Liver (tissue), 8 donors: ENCODE measurements at regions not wholly inside any gene's neighbourhood (a gene's known extent, or its start where the extent isn't known, plus 50 kb on each side); places are given as distances from the start of the nearest gene placed in this dataset.

Source experiments
- DNase-seq: peaks from one replicate; pipeline ENCODE4 v3.0.0-alpha.2; 2017; ENCODE audit warnings: low spot score
- H3K27ac ChIP-seq, 2 donors: one replicate each; pipeline ENCODE4 v1.7.0; 2013; ENCODE audit warnings: inconsistent platforms in 2 of 2, low read length in 2 of 2, control low read depth in 1 of 2, low read depth in 1 of 2, mild to moderate bottlenecking in 1 of 2
- H3K27me3 ChIP-seq, 4 donors: one replicate each; pipeline versions ENCODE4 v1.6.1 to v1.7.0; 2013; ENCODE audit warnings: low read length in 3 of 4, inconsistent platforms in 1 of 4, mild to moderate bottlenecking in 1 of 4, moderate library complexity in 1 of 4; ENCODE audit not compliant: control insufficient read depth in 4 of 4, insufficient read depth in 4 of 4
- H3K36me3 ChIP-seq, 4 donors: one replicate each; pipeline versions ENCODE4 v1.6.1 to v1.7.0; 2013; ENCODE audit warnings: low read length in 3 of 4, mild to moderate bottlenecking in 3 of 4, low read depth in 1 of 4, moderate library complexity in 1 of 4; ENCODE audit not compliant: control insufficient read depth in 4 of 4, insufficient read depth in 3 of 4
- H3K4me1 ChIP-seq, 4 donors: one replicate each; pipeline versions ENCODE4 v1.6.1 to v1.7.0; 2013; ENCODE audit warnings: low read length in 3 of 4, mild to moderate bottlenecking in 3 of 4, moderate library complexity in 1 of 4; ENCODE audit not compliant: control insufficient read depth in 4 of 4, insufficient read depth in 4 of 4
- H3K4me3 ChIP-seq, 3 donors: one replicate each; pipeline versions ENCODE4 v1.6.1 to v1.7.0; 2013; ENCODE audit warnings: low read length in 3 of 3, control low read depth in 1 of 3, low read depth in 1 of 3, mild to moderate bottlenecking in 1 of 3
- H3K9ac ChIP-seq, 2 donors: one replicate each; pipeline ENCODE4 v1.7.0; 2013; ENCODE audit warnings: low read length in 2 of 2, mild to moderate bottlenecking in 2 of 2, moderate library complexity in 2 of 2, control low read depth in 1 of 2, low read depth in 1 of 2
- H3K9me3 ChIP-seq, 4 donors: one replicate each; pipeline versions ENCODE4 v1.6.1 to v1.7.0; 2013; ENCODE audit warnings: low read length in 3 of 4; ENCODE audit not compliant: control insufficient read depth in 4 of 4
- EGR1 ChIP-seq, 2 donors: IDR thresholded peaks; 2 replicates each; pipeline ENCODE4 v1.6.1; 2016 to 2018; ENCODE audit warnings: antibody characterized with exemption in 2 of 2, low read depth in 2 of 2
- FOXA1 ChIP-seq: IDR thresholded peaks from 2 replicates; pipeline ENCODE4 v1.6.1; 2016; ENCODE audit warnings: antibody characterized with exemption
- FOXA2 ChIP-seq: IDR thresholded peaks from 2 replicates; pipeline ENCODE4 v1.6.1; 2016; ENCODE audit warnings: antibody characterized with exemption
- GABPA ChIP-seq, 2 donors: IDR thresholded peaks in 1 of 2; conservative IDR thresholded peaks in 1 of 2; 2 replicates each; pipeline ENCODE4 v1.6.1; 2016; ENCODE audit warnings: antibody characterized with exemption in 2 of 2, mild to moderate bottlenecking in 1 of 2, moderate library complexity in 1 of 2
- HNF4A ChIP-seq, 2 donors: conservative IDR thresholded peaks; 2 replicates each; pipeline ENCODE4 v1.6.1; 2016; ENCODE audit warnings: antibody characterized with exemption in 2 of 2, mild to moderate bottlenecking in 2 of 2
- HNF4G ChIP-seq: IDR thresholded peaks from 2 replicates; pipeline ENCODE4 v1.6.1; 2016; ENCODE audit warnings: antibody characterized with exemption
- JUND ChIP-seq, 2 donors: IDR thresholded peaks; 2 replicates each; pipeline ENCODE4 v1.6.1; 2016; ENCODE audit warnings: antibody characterized with exemption in 2 of 2
- NR2F2 ChIP-seq: IDR thresholded peaks from 2 replicates; pipeline ENCODE4 v1.6.1; 2016; ENCODE audit warnings: antibody characterized with exemption
- RAD21 ChIP-seq, 2 donors: IDR thresholded peaks; 2 replicates each; pipeline ENCODE4 v1.6.1; 2016; ENCODE audit warnings: antibody characterized with exemption in 2 of 2, mild to moderate bottlenecking in 2 of 2
- RXRA ChIP-seq, 2 donors: IDR thresholded peaks; 2 replicates each; pipeline ENCODE4 v1.6.1; 2017 to 2018; ENCODE audit warnings: antibody characterized with exemption in 2 of 2, mild to moderate bottlenecking in 1 of 2
- SP1 ChIP-seq: IDR thresholded peaks from 2 replicates; pipeline ENCODE4 v1.6.1; 2018; ENCODE audit warnings: antibody characterized with exemption, mild to moderate bottlenecking
- TAF1 ChIP-seq: conservative IDR thresholded peaks from 2 replicates; pipeline ENCODE4 v1.6.1; 2016; ENCODE audit warnings: antibody characterized with exemption, mild to moderate bottlenecking
- YY1 ChIP-seq: IDR thresholded peaks from 2 replicates; pipeline ENCODE4 v1.6.1; 2016; ENCODE audit warnings: antibody characterized with exemption, mild to moderate bottlenecking
- WGBS: extraction: QIAGEN DNeasy Blood & Tissue Kit; methylation state at CpG from one replicate; pipeline ENCODE4 v1.1.7; 2013; 5-methylcytosine and 5-hydroxymethylcytosine counted together
- TF ChIP-seq, protein P1 (sequence below): IDR thresholded peaks from 2 replicates; pipeline ENCODE4 v1.6.1; 2016; ENCODE audit warnings: antibody characterized with exemption
- TF ChIP-seq, protein P2 (sequence below): IDR thresholded peaks from 2 replicates; pipeline ENCODE4 v1.6.1; 2016; ENCODE audit warnings: antibody characterized with exemption, mild to moderate bottlenecking
- TF ChIP-seq, protein P3 (sequence below): IDR thresholded peaks from 2 replicates; pipeline ENCODE4 v1.6.1; 2016; ENCODE audit warnings: antibody characterized with exemption
- TF ChIP-seq, protein P4 (sequence below): fragments of 150-350 bp; IDR thresholded peaks from 2 replicates; pipeline ENCODE4 v1.5.1; 2017; ENCODE audit warnings: improper control_type of control experiment, low read depth, low read length; ENCODE audit not compliant: missing input control
- TF ChIP-seq, protein P5 (sequence below): IDR thresholded peaks from 2 replicates; pipeline ENCODE4 v1.6.1; 2016; ENCODE audit warnings: antibody characterized with exemption
- donor health status: healthy.
- donor health status: healthy.
- donor health status: healthy.
- donor health status: healthy.
- donor health status: healthy.

DNA sequence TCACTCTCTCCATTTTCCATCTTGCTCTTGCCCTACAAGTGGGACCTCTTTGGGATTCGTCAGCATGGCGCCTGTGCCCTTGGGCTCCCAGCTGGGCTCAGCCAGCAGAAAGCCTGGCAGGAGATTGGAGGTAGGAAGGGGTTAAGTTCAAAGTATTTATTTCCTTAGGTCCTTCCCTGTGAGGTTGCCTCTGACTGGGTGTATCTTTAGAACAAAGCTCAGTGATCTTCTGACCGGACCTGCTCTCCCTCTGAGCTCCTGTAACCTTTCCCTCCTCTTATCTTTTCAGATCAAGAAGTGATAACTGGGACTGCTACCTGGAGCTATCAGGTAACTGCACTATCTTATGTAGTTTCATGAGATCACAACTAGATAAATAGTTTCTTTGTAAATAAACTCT lies 75.8 kb upstream of the ABCD3 start:
- no peak overlapping the region for H3K27ac ChIP-seq
- no peaks in the 10 kb centered on the region for H3K27me3 ChIP-seq
- H3K9ac ChIP-seq = no peak overlapping the region
- H3K36me3 ChIP-seq = no peaks in the 10 kb centered on the region
- peaks cover 0 to 3% (median 0%) of the 10 kb centered on the region in 4 donors for H3K4me1 ChIP-seq
- WGBS = 78% methylated on average over 3 of the region's 3 CpGs
- DNase-seq = no peak
- H3K9me3 ChIP-seq = no peaks in the 10 kb centered on the region
- TF ChIP-seq, protein P1, sequence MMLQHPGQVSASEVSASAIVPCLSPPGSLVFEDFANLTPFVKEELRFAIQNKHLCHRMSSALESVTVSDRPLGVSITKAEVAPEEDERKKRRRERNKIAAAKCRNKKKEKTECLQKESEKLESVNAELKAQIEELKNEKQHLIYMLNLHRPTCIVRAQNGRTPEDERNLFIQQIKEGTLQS = no peak
- no peak for TF ChIP-seq HNF4G
- TF ChIP-seq FOXA2 = no peak
- TF ChIP-seq EGR1 (IDR thresholded peaks at IDR 0.05; ENCODE audit: low read depth in 2 of 2) = no peak
- no peak for TF ChIP-seq SP1
- no peak for TF ChIP-seq NR2F2
- no peak for TF ChIP-seq HNF4A (conservative IDR thresholded peaks at IDR 0.05)
- no peak overlapping the region for H3K4me3 ChIP-seq

DNA sequence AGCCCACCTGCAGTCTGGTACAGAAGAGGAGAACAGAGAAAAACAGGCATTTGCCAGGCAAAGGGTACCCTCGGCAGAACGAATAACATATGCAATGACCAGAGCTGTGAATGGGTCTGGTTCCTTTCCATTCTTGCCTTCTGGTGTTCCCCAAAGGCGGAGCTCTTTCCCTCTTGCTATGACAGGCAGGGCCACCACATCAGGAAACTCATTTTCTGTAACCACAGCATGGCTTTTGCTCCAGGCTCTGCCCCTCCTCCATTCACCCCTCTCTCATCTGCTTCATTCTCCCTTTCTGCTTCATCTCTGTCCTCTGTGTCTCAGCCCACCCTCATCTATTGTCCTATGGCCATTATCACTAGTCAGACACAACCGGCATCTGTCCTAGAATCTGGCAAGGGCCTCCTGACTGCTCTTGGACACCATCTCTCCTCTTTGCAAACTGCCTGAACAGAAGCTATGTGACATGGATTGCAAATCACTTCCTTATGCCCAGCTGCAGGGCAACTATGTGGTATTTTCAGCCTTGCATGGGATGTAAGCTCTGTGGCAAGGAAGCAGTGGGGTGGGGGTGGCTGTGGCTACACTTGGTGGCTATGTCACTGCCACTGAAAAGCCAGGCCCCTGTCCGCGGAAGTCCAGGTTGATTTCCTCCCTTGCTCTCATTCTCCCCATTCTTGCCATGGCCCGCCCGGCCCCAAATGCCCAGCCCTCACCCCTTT lies 78.8 kb upstream of the ABCD3 start:
- WGBS = 86% methylated on average over 8 of the region's 8 CpGs
- H3K9ac ChIP-seq = no peak overlapping the region
- H3K27me3 ChIP-seq = no peaks in the 10 kb centered on the region
- H3K4me3 ChIP-seq = no peak overlapping the region
- H3K9me3 ChIP-seq = no peaks in the 10 kb centered on the region
- H3K36me3 ChIP-seq = no peaks in the 10 kb centered on the region
- no peak for DNase-seq
- TF ChIP-seq, protein P1 = no peak
- TF ChIP-seq JUND (IDR thresholded peaks at IDR 0.05) = no peak
- no peak for TF ChIP-seq NR2F2
- no peak for TF ChIP-seq TAF1
- no peak for TF ChIP-seq RAD21 (IDR thresholded peaks at IDR 0.05)
- TF ChIP-seq, protein P2, sequence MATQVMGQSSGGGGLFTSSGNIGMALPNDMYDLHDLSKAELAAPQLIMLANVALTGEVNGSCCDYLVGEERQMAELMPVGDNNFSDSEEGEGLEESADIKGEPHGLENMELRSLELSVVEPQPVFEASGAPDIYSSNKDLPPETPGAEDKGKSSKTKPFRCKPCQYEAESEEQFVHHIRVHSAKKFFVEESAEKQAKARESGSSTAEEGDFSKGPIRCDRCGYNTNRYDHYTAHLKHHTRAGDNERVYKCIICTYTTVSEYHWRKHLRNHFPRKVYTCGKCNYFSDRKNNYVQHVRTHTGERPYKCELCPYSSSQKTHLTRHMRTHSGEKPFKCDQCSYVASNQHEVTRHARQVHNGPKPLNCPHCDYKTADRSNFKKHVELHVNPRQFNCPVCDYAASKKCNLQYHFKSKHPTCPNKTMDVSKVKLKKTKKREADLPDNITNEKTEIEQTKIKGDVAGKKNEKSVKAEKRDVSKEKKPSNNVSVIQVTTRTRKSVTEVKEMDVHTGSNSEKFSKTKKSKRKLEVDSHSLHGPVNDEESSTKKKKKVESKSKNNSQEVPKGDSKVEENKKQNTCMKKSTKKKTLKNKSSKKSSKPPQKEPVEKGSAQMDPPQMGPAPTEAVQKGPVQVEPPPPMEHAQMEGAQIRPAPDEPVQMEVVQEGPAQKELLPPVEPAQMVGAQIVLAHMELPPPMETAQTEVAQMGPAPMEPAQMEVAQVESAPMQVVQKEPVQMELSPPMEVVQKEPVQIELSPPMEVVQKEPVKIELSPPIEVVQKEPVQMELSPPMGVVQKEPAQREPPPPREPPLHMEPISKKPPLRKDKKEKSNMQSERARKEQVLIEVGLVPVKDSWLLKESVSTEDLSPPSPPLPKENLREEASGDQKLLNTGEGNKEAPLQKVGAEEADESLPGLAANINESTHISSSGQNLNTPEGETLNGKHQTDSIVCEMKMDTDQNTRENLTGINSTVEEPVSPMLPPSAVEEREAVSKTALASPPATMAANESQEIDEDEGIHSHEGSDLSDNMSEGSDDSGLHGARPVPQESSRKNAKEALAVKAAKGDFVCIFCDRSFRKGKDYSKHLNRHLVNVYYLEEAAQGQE = no peak
- no peak for TF ChIP-seq RXRA (IDR thresholded peaks at IDR 0.05)
- TF ChIP-seq FOXA1 = no peak
- TF ChIP-seq, protein P3, sequence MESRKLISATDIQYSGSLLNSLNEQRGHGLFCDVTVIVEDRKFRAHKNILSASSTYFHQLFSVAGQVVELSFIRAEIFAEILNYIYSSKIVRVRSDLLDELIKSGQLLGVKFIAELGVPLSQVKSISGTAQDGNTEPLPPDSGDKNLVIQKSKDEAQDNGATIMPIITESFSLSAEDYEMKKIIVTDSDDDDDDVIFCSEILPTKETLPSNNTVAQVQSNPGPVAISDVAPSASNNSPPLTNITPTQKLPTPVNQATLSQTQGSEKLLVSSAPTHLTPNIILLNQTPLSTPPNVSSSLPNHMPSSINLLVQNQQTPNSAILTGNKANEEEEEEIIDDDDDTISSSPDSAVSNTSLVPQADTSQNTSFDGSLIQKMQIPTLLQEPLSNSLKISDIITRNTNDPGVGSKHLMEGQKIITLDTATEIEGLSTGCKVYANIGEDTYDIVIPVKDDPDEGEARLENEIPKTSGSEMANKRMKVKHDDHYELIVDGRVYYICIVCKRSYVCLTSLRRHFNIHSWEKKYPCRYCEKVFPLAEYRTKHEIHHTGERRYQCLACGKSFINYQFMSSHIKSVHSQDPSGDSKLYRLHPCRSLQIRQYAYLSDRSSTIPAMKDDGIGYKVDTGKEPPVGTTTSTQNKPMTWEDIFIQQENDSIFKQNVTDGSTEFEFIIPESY = no peak
- TF ChIP-seq YY1 = no peak
- TF ChIP-seq HNF4G = no peak
- no peak for TF ChIP-seq FOXA2
- TF ChIP-seq, protein P4, sequence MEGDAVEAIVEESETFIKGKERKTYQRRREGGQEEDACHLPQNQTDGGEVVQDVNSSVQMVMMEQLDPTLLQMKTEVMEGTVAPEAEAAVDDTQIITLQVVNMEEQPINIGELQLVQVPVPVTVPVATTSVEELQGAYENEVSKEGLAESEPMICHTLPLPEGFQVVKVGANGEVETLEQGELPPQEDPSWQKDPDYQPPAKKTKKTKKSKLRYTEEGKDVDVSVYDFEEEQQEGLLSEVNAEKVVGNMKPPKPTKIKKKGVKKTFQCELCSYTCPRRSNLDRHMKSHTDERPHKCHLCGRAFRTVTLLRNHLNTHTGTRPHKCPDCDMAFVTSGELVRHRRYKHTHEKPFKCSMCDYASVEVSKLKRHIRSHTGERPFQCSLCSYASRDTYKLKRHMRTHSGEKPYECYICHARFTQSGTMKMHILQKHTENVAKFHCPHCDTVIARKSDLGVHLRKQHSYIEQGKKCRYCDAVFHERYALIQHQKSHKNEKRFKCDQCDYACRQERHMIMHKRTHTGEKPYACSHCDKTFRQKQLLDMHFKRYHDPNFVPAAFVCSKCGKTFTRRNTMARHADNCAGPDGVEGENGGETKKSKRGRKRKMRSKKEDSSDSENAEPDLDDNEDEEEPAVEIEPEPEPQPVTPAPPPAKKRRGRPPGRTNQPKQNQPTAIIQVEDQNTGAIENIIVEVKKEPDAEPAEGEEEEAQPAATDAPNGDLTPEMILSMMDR = no peak
- TF ChIP-seq, protein P5, sequence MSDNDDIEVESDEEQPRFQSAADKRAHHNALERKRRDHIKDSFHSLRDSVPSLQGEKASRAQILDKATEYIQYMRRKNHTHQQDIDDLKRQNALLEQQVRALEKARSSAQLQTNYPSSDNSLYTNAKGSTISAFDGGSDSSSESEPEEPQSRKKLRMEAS = no peak
- no peak for TF ChIP-seq GABPA (IDR thresholded peaks at IDR 0.05 in 1 of 2, conservative IDR thresholded peaks at IDR 0.05 in 1 of 2)
- TF ChIP-seq EGR1 (IDR thresholded peaks at IDR 0.05; ENCODE audit: low read depth in 2 of 2) = no peak
- no peak for TF ChIP-seq HNF4A (conservative IDR thresholded peaks at IDR 0.05)
- TF ChIP-seq SP1 = no peak
- no peak overlapping the region for H3K27ac ChIP-seq
- H3K4me1 ChIP-seq = no peaks in the 10 kb centered on the region
